ENCODE measurements at regions not wholly inside any gene's neighbourhood (a gene's known extent, or its start where the extent isn't known, plus 50 kb on each side); places are given as distances from the start of the nearest gene placed in this dataset.

GRCh38 chrX:39258331-39258730, 457.1 kb downstream of the MID1IP1 start:
- no peak for TF ChIP-seq CTCF (IDR thresholded peaks at IDR 0.05; ENCODE audit: poor library complexity, severe bottlenecking)
- TF ChIP-seq MXI1 (conservative IDR thresholded peaks at IDR 0.05; ENCODE audit: poor library complexity, severe bottlenecking): no peak
- TF ChIP-seq POLR2AphosphoS5 (IDR thresholded peaks at IDR 0.05): no peak
- TF ChIP-seq EP300 (conservative IDR thresholded peaks at IDR 0.05; ENCODE audit: poor library complexity, severe bottlenecking): no peak
- no peak for TF ChIP-seq REST (IDR thresholded peaks at IDR 0.05; ENCODE audit: borderline replicate concordance)
- TF ChIP-seq TAF1 (IDR thresholded peaks at IDR 0.05; ENCODE audit: low read depth): no peak
- no peak for TF ChIP-seq SMC3 (conservative IDR thresholded peaks at IDR 0.05; ENCODE audit: poor library complexity)
- TF ChIP-seq EZH2 (IDR thresholded peaks at IDR 0.05; ENCODE audit: borderline replicate concordance, insufficient read depth, low read length, poor library complexity, severe bottlenecking): no peak
- TF ChIP-seq RAD21 (conservative IDR thresholded peaks at IDR 0.05): no peak

GRCh38 chrX:39260965-39261364, 459.7 kb downstream of the MID1IP1 start:
- Histone ChIP-seq H3K27me3 (ENCODE audit: insufficient read depth, low read depth, low read length) (no peaks in the 10 kb centered on the region), H3K27ac (ENCODE audit: low read length) (no peak overlapping the region), H2AFZ (ENCODE audit: low read depth, low read length) (no peak overlapping the region), H3K9me3 (ENCODE audit: low read length) (no peaks in the 10 kb centered on the region), H3F3A (ENCODE audit: insufficient read depth, low read length, poor library complexity, severe bottlenecking) (no peaks in the 10 kb centered on the region), H3K4me3 (ENCODE audit: low read length) (no peak overlapping the region), H3K36me3 (ENCODE audit: insufficient read depth, low read length) (no peaks in the 10 kb centered on the region), H3K9ac (ENCODE audit: low read length) (no peak overlapping the region), H3K4me2 (ENCODE audit: low read length) (no peak overlapping the region), H4K20me1 (ENCODE audit: insufficient read depth) (no peaks in the 10 kb centered on the region), H3K9me2 (ENCODE audit: insufficient read depth, low read length) (no peaks in the 10 kb centered on the region), H3K79me2 (replicated peaks; ENCODE audit: insufficient read depth, low read length) (no peaks in the 10 kb centered on the region)
- TF ChIP-seq TAF1 (IDR thresholded peaks at IDR 0.05; ENCODE audit: low read depth) (no peak), EP300 (conservative IDR thresholded peaks at IDR 0.05; ENCODE audit: poor library complexity, severe bottlenecking) (no peak)

More at GRCh38 chrX:39258331-39258730, 457.1 kb downstream of the MID1IP1 start:
- Histone ChIP-seq H3K36me3 (ENCODE audit: insufficient read depth, low read length) (no peaks in the 10 kb centered on the region), H3K4me2 (ENCODE audit: low read length) (no peak overlapping the region), H3K79me2 (replicated peaks; ENCODE audit: insufficient read depth, low read length) (no peaks in the 10 kb centered on the region), H3K27me3 (ENCODE audit: insufficient read depth, low read depth, low read length) (no peaks in the 10 kb centered on the region), H4K20me1 (ENCODE audit: insufficient read depth) (no peaks in the 10 kb centered on the region), H3F3A (ENCODE audit: insufficient read depth, low read length, poor library complexity, severe bottlenecking) (no peaks in the 10 kb centered on the region), H3K4me3 (ENCODE audit: low read length) (no peak overlapping the region), H2AFZ (ENCODE audit: low read depth, low read length) (no peak overlapping the region), H3K9me2 (ENCODE audit: insufficient read depth, low read length) (no peaks in the 10 kb centered on the region), H3K9ac (ENCODE audit: low read length) (no peak overlapping the region), H3K27ac (ENCODE audit: low read length) (no peak overlapping the region), H3K9me3 (ENCODE audit: low read length) (no peaks in the 10 kb centered on the region)
